ENCODE measurements at regions not wholly inside any gene's neighbourhood (a gene's known extent, or its start where the extent isn't known, plus 50 kb on each side); places are given as distances from the start of the nearest gene placed in this dataset.

GRCh38 chr12:67035121-67035520 lies 234.0 kb upstream of the CAND1 start:
- no peak for TF ChIP-seq CTCF (conservative IDR thresholded peaks at IDR 0.05; ENCODE audit: low read length)
- no peak for TF ChIP-seq EZH2phosphoT487 (IDR thresholded peaks at IDR 0.05; ENCODE audit: borderline replicate concordance, low read depth, low read length)
